ENCODE measurements at regions not wholly inside any gene's neighbourhood (a gene's known extent, or its start where the extent isn't known, plus 50 kb on each side); places are given as distances from the start of the nearest gene placed in this dataset.

GRCh38 chr2:20140321-20141055, 84.4 kb downstream of the SDC1 start:
- Histone ChIP-seq H3K36me3 (ENCODE audit: insufficient read depth) (no peaks in the 10 kb centered on the region), H3K9ac (no peak overlapping the region), H3K4me3 (IDR thresholded peaks at IDR 0.05; ENCODE audit: insufficient read depth, low read depth, low read length) (no peak overlapping the region), H3K79me2 (ENCODE audit: insufficient read depth, low read depth) (no peaks in the 10 kb centered on the region), H3K4me1 (ENCODE audit: low read depth, poor library complexity, severe bottlenecking) (peaks cover 5% of the 10 kb centered on the region), H2AFZ (ENCODE audit: low read depth) (no peak overlapping the region), H4K20me1 (ENCODE audit: insufficient read depth) (no peaks in the 10 kb centered on the region), H3K27ac (no peak overlapping the region), H3K4me2 (no peak overlapping the region), H3K27me3 (ENCODE audit: insufficient read depth, low read depth) (no peaks in the 10 kb centered on the region)
- TF ChIP-seq, protein P1, sequence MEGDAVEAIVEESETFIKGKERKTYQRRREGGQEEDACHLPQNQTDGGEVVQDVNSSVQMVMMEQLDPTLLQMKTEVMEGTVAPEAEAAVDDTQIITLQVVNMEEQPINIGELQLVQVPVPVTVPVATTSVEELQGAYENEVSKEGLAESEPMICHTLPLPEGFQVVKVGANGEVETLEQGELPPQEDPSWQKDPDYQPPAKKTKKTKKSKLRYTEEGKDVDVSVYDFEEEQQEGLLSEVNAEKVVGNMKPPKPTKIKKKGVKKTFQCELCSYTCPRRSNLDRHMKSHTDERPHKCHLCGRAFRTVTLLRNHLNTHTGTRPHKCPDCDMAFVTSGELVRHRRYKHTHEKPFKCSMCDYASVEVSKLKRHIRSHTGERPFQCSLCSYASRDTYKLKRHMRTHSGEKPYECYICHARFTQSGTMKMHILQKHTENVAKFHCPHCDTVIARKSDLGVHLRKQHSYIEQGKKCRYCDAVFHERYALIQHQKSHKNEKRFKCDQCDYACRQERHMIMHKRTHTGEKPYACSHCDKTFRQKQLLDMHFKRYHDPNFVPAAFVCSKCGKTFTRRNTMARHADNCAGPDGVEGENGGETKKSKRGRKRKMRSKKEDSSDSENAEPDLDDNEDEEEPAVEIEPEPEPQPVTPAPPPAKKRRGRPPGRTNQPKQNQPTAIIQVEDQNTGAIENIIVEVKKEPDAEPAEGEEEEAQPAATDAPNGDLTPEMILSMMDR (conservative IDR thresholded peaks at IDR 0.05; ENCODE audit: low read depth, low read length): no peak

DNA sequence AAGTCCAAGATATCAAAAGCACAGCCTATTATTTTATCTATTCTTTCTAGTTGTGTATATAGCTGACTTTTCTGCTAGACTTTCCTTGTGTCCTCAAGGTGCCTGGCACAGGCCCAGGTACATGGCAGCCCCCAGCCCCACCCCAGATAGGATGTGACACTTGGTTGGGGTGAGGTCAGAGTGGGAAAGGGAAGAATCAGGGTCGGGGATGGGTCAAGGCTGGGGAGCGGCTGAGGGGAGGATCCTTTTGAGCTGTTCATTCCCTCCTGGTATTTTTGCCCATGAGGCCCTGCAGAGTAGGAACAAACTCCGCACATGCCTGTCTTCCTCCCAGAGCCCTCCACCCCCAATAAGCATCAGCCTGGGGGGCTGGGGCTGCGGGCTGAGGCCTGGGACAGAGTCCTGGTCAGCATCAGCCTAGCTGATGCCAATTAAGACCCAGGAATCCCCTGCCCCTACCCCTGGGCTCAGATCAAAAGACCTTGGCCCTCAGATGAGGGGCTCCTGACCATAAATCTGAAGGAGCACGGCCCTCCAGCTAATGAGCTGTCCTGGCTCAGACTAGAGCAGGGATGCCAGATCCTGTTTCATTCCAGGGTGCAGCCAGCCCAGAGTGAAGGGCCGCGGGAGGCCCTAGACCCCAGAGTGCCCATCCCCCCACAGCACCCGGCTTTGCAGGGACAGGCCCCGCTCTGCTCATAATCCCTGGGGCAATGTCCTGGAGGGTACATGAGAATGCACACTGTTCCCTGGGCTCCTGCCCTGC, 85.3 kb downstream of the SDC1 start:
- Histone ChIP-seq H3K4me1 (ENCODE audit: low read depth, poor library complexity, severe bottlenecking) (peaks cover 7% of the 10 kb centered on the region), H3K27me3 (ENCODE audit: insufficient read depth, low read depth) (no peaks in the 10 kb centered on the region)

DNA sequence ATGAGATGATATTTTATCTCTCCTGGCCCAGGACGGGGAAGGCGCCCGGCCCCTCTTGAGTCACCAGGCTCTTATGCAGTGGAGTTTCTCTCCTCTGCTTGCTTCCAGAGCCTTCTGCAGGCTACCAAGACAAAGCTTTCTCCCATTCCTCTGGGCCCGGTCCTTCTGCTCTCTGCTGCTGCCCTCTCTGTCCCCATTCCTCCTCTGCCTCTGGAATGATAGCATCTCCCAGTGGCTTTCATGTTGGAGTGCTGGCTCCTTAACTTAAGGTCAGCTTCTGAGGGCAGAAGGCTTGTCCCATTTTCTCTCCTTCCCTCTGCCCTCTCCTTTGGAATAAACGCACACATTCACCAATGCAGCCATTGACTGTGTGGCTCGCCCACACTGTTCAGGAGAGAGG, 86.2 kb downstream of the SDC1 start:
- no peak overlapping the region for H3K4me2 ChIP-seq
- no peaks in the 10 kb centered on the region for H3K36me3 ChIP-seq (ENCODE audit: insufficient read depth)
- H3K79me2 ChIP-seq (ENCODE audit: insufficient read depth, low read depth): no peaks in the 10 kb centered on the region
- no peak overlapping the region for H3K27ac ChIP-seq
- H3K9ac ChIP-seq: no peak overlapping the region
- peaks cover 7% of the 10 kb centered on the region for H3K4me1 ChIP-seq (ENCODE audit: low read depth, poor library complexity, severe bottlenecking)
- H3K4me3 ChIP-seq (IDR thresholded peaks at IDR 0.05; ENCODE audit: insufficient read depth, low read depth, low read length): no peak overlapping the region
- TF ChIP-seq, protein P1 (conservative IDR thresholded peaks at IDR 0.05; ENCODE audit: low read depth, low read length): no peak
- H4K20me1 ChIP-seq (ENCODE audit: insufficient read depth): no peaks in the 10 kb centered on the region
- H2AFZ ChIP-seq (ENCODE audit: low read depth): no peak overlapping the region
- no peaks in the 10 kb centered on the region for H3K27me3 ChIP-seq (ENCODE audit: insufficient read depth, low read depth)

More for the DNA sequence above, 85.3 kb downstream of the SDC1 start:
- TF ChIP-seq, protein P1 (conservative IDR thresholded peaks at IDR 0.05; ENCODE audit: low read depth, low read length): no peak
- Histone ChIP-seq H3K9ac (no peak overlapping the region), H3K4me3 (IDR thresholded peaks at IDR 0.05; ENCODE audit: insufficient read depth, low read depth, low read length) (no peak overlapping the region), H3K79me2 (ENCODE audit: insufficient read depth, low read depth) (no peaks in the 10 kb centered on the region), H2AFZ (ENCODE audit: low read depth) (no peak overlapping the region), H3K4me2 (no peak overlapping the region), H4K20me1 (ENCODE audit: insufficient read depth) (no peaks in the 10 kb centered on the region), H3K36me3 (ENCODE audit: insufficient read depth) (no peaks in the 10 kb centered on the region), H3K27ac (no peak overlapping the region)

- Histone ChIP-seq H3K9ac (no peak overlapping the region), H3K4me1 (ENCODE audit: low read depth, poor library complexity, severe bottlenecking) (peaks cover 7% of the 10 kb centered on the region), H2AFZ (ENCODE audit: low read depth) (no peak overlapping the region), H3K4me2 (no peak overlapping the region), H3K36me3 (ENCODE audit: insufficient read depth) (no peaks in the 10 kb centered on the region), H3K27me3 (ENCODE audit: insufficient read depth, low read depth) (no peaks in the 10 kb centered on the region), H3K27ac (no peak overlapping the region), H3K4me3 (IDR thresholded peaks at IDR 0.05; ENCODE audit: insufficient read depth, low read depth, low read length) (no peak overlapping the region), H3K79me2 (ENCODE audit: insufficient read depth, low read depth) (no peaks in the 10 kb centered on the region), H4K20me1 (ENCODE audit: insufficient read depth) (no peaks in the 10 kb centered on the region)
- TF ChIP-seq, protein P1 (conservative IDR thresholded peaks at IDR 0.05; ENCODE audit: low read depth, low read length): no peak
These were observed 86.5 kb upstream of the LAPTM4A start for GRCh38 chr2:20137884-20138283.
